Keratinocyte (primary cell): ENCODE measurements at regions not wholly inside any gene's neighbourhood (a gene's known extent, or its start where the extent isn't known, plus 50 kb on each side); places are given as distances from the start of the nearest gene placed in this dataset.

Experiments
- DNase-seq: peaks from one replicate; pipeline ENCODE4 v3.0.0-alpha.2; 2011; ENCODE audit warnings: low read depth, missing footprints, low spot score
- FAIRE-seq: peaks from 2 replicates; lab custom pipeline; 2011; peaks lifted over from hg19 to GRCh38; lab: Jason Lieb, UNC
- H2AFZ ChIP-seq: 2 replicates; pipeline ENCODE4 v1.6.0; 2012; ENCODE audit warnings: low read length, control low read depth, inconsistent platforms; ENCODE audit not compliant: control insufficient read depth
- H3K27ac ChIP-seq: 2 replicates; pipeline ENCODE4 v1.5.1; 2011; ENCODE audit warnings: low read length; ENCODE audit not compliant: control insufficient read depth, insufficient read depth
- H3K27me3 ChIP-seq: 3 replicates; pipeline ENCODE4 v1.6.0; 2011; ENCODE audit warnings: low read length; ENCODE audit not compliant: control insufficient read depth, insufficient read depth; ENCODE audit errors: extremely low read depth
- H3K36me3 ChIP-seq, 2 experiments: 2 replicates in 1 of 2; 3 replicates in 1 of 2; pipeline ENCODE4 v1.5.1; 2011; ENCODE audit warnings: low read length in 2 of 2, mild to moderate bottlenecking in 1 of 2; ENCODE audit not compliant: control insufficient read depth in 2 of 2, insufficient read depth in 2 of 2; ENCODE audit errors: extremely low read depth in 1 of 2
- H3K4me1 ChIP-seq: 3 replicates; pipeline ENCODE4 v1.5.1; 2011; ENCODE audit warnings: low read length; ENCODE audit not compliant: control insufficient read depth, insufficient read depth; ENCODE audit errors: extremely low read depth
- H3K4me2 ChIP-seq: 3 replicates; pipeline ENCODE4 v1.6.0; 2011; ENCODE audit warnings: low read depth, low read length; ENCODE audit not compliant: control insufficient read depth, insufficient read depth; ENCODE audit errors: extremely low read depth
- H3K4me3 ChIP-seq, 3 experiments: fragments of 200-600 bp in 1 of 3; sonication (generic) in 1 of 3; 2 replicates in 2 of 3; 3 replicates in 1 of 3; pipeline ENCODE4 v1.5.1; 2011 to 2016; ENCODE audit warnings: low read length in 3 of 3, mild to moderate bottlenecking in 3 of 3, control low read depth in 2 of 3, inconsistent platforms in 1 of 3, low read depth in 1 of 3, mixed read lengths in 1 of 3, mixed run types in 1 of 3, moderate library complexity in 1 of 3; ENCODE audit not compliant: control insufficient read depth in 2 of 3, insufficient read depth in 2 of 3; ENCODE audit errors: extremely low read depth in 1 of 3
- H3K79me2 ChIP-seq: 2 replicates; pipeline ENCODE4 v1.6.0; 2012; ENCODE audit warnings: low read length; ENCODE audit not compliant: control insufficient read depth, insufficient read depth
- H3K9ac ChIP-seq: 3 replicates; pipeline ENCODE4 v1.6.0; 2011; ENCODE audit warnings: low read length; ENCODE audit not compliant: control insufficient read depth, insufficient read depth; ENCODE audit errors: extremely low read depth
- H3K9me1 ChIP-seq: 3 replicates; pipeline ENCODE4 v1.6.0; 2011; ENCODE audit warnings: low read length; ENCODE audit not compliant: control insufficient read depth, insufficient read depth; ENCODE audit errors: extremely low read depth
- H3K9me3 ChIP-seq: 2 replicates; pipeline ENCODE4 v1.5.1; 2012; ENCODE audit warnings: low read depth, low read length; ENCODE audit not compliant: control insufficient read depth
- H4K20me1 ChIP-seq: 3 replicates; pipeline ENCODE4 v1.6.0; 2011; ENCODE audit warnings: low read length; ENCODE audit not compliant: control insufficient read depth, insufficient read depth; ENCODE audit errors: extremely low read depth
- CTCF ChIP-seq, 3 experiments: IDR thresholded peaks in 1 of 3; conservative IDR thresholded peaks in 1 of 3; optimal IDR thresholded peaks in 1 of 3; 2 replicates in 2 of 3; 3 replicates in 1 of 3; pipeline versions ENCODE3 to v1.5.1; 2011; ENCODE audit warnings: low read length in 3 of 3, mild to moderate bottlenecking in 3 of 3, moderate library complexity in 2 of 3, control low read depth in 1 of 3, inconsistent platforms in 1 of 3; ENCODE audit not compliant: insufficient read depth in 2 of 3; ENCODE audit errors: extremely low read depth in 1 of 3
- EZH2 ChIP-seq: IDR thresholded peaks from one replicate; pipeline ENCODE4 v1.6.1; 2012; ENCODE audit warnings: inconsistent platforms, mild to moderate bottlenecking, low read length, moderate library complexity
- dilution Hi-C: fragments of 300-500 bp; cut with MboI; formaldehyde crosslinking; loops from one replicate; pipeline ENCODE4 v1.7.0; 2020; ENCODE audit warnings: low sequenced_read_pairs; ENCODE audit not compliant: extremely low pct_ligation_motif_present

GRCh38 chr6:946546-946945 lies 253.6 kb upstream of the EXOC2 start:
- H3K27me3 ChIP-seq = peaks cover 5% of the 10 kb centered on the region
- FAIRE-seq (no peak), DNase-seq (no peak)
- H3K9me1 ChIP-seq = no peaks in the 10 kb centered on the region
- H3K9ac ChIP-seq = no peak overlapping the region
- dilution Hi-C loops = no loop called here
- H3K4me2 ChIP-seq = no peak overlapping the region
- no peaks in the 10 kb centered on the region for H3K36me3 ChIP-seq
- H3K4me1 ChIP-seq = no peaks in the 10 kb centered on the region
- H4K20me1 ChIP-seq = no peaks in the 10 kb centered on the region
- H3K27ac ChIP-seq = no peak overlapping the region
- TF ChIP-seq EZH2 = no peak
- no peak for TF ChIP-seq CTCF (optimal IDR thresholded peaks at IDR 0.05 in 1 of 3, IDR thresholded peaks at IDR 0.05 in 1 of 3, conservative IDR thresholded peaks at IDR 0.05 in 1 of 3; ENCODE audit: extremely low read depth in 1 of 3, insufficient read depth in 2 of 3, low read length in 3 of 3)
- H3K9me3 ChIP-seq = no peaks in the 10 kb centered on the region
- no peak overlapping the region for H3K4me3 ChIP-seq
- no peaks in the 10 kb centered on the region for H3K79me2 ChIP-seq
- H2AFZ ChIP-seq = no peak overlapping the region

GRCh38 chr6:939526-940252 lies 246.8 kb upstream of the EXOC2 start:
- H3K9me1 ChIP-seq = no peaks in the 10 kb centered on the region
- no peaks in the 10 kb centered on the region for H3K36me3 ChIP-seq
- H3K4me3 ChIP-seq = no peak overlapping the region
- no peaks in the 10 kb centered on the region for H3K4me1 ChIP-seq
- no peak overlapping the region for H2AFZ ChIP-seq
- no peaks in the 10 kb centered on the region for H4K20me1 ChIP-seq
- H3K4me2 ChIP-seq = no peak overlapping the region
- peaks cover 10% of the 10 kb centered on the region for H3K27me3 ChIP-seq
- no peak for TF ChIP-seq EZH2
- peak in 1 of 3 experiments; percentile 24 for TF ChIP-seq CTCF (optimal IDR thresholded peaks at IDR 0.05 in 1 of 3, IDR thresholded peaks at IDR 0.05 in 1 of 3, conservative IDR thresholded peaks at IDR 0.05 in 1 of 3; ENCODE audit: extremely low read depth in 1 of 3, insufficient read depth in 2 of 3, low read length in 3 of 3)
- no peak overlapping the region for H3K27ac ChIP-seq
- no peaks in the 10 kb centered on the region for H3K9me3 ChIP-seq
- DNase-seq (no peak), FAIRE-seq (no peak)
- dilution Hi-C loops = no loop called here
- no peaks in the 10 kb centered on the region for H3K79me2 ChIP-seq
- H3K9ac ChIP-seq = no peak overlapping the region
